ENCODE measurements at regions not wholly inside any gene's neighbourhood (a gene's known extent, or its start where the extent isn't known, plus 50 kb on each side); places are given as distances from the start of the nearest gene placed in this dataset.

DNA sequence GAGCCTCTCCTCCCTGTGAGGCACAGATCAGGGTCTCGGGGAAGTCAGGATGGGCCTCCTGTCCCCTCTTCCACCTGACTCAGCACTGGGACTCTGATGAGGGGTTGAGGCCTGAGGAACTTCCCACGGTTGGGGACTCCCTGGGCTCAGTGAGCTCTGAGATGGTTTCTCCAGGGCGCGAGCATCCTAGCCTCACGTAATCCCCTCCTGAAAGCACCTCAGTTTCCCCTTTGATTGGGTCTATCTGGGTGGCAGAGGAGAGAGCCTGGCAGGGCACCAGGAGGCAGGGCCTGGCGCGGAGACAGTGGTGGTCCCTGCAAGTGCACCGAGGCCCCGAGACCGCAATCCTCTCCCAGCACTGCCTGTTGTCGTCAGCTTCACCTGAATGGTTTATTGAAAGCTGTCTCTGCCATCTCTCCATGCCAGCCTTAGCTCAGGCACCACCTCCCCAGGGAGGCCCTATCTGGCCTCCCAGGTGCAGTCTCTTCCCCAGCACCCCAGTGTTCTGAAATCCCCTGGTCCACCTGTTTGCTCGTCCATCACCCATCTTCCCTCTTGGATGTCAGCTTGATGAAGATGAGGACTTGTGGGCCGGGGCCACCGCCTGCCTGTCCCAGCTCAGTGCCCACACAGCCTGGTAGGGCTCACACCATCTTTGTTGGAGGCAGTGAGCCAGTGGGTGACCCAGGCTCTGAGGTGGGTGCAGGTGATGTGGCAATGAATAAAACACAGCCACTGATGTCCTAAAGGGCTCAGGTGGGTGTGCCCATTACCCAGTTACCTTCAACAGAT is 52.2 kb upstream of the PCSK6 start:
- TF ChIP-seq, protein P1, sequence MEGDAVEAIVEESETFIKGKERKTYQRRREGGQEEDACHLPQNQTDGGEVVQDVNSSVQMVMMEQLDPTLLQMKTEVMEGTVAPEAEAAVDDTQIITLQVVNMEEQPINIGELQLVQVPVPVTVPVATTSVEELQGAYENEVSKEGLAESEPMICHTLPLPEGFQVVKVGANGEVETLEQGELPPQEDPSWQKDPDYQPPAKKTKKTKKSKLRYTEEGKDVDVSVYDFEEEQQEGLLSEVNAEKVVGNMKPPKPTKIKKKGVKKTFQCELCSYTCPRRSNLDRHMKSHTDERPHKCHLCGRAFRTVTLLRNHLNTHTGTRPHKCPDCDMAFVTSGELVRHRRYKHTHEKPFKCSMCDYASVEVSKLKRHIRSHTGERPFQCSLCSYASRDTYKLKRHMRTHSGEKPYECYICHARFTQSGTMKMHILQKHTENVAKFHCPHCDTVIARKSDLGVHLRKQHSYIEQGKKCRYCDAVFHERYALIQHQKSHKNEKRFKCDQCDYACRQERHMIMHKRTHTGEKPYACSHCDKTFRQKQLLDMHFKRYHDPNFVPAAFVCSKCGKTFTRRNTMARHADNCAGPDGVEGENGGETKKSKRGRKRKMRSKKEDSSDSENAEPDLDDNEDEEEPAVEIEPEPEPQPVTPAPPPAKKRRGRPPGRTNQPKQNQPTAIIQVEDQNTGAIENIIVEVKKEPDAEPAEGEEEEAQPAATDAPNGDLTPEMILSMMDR (conservative IDR thresholded peaks at IDR 0.05; ENCODE audit: low read depth, low read length): no peak
- TF ChIP-seq EZH2 (IDR thresholded peaks at IDR 0.05; ENCODE audit: low read length, unreplicated experiment) (no peak), EZH2phosphoT487 (IDR thresholded peaks at IDR 0.05; ENCODE audit: borderline replicate concordance, low read length) (no peak)
